ENCODE measurements at regions not wholly inside any gene's neighbourhood (a gene's known extent, or its start where the extent isn't known, plus 50 kb on each side); places are given as distances from the start of the nearest gene placed in this dataset.

- TF ChIP-seq CTCF (IDR thresholded peaks at IDR 0.05) (no peak), POLR2A (IDR thresholded peaks at IDR 0.05) (no peak)
Measured at GRCh38 chr2:217417536-217417935, 557.7 kb upstream of the TNP1 start.

Measured in body of pancreas (tissue), 4 donors.